ENCODE measurements at regions not wholly inside any gene's neighbourhood (a gene's known extent, or its start where the extent isn't known, plus 50 kb on each side); places are given as distances from the start of the nearest gene placed in this dataset.

DNA sequence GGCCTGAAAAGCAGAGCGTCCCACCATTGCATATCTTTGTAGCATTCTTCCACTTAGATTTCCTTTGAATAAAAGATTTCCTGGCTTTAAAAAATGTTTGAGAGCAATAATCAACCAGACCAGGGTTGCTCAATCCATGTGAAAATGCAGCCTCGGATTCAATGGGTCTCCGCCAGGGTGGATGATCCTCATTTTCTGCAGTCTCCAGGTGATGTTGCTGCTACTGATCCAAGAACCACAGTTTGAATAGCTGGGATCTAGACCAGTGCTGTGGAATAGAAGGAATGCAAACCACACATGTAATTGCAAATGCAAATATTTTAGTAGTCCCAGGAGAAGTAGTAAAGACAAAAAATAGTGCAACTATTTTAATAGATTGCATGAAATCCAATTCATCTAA, 317.6 kb downstream of the IRX1 start:
- TF ChIP-seq MYC (IDR thresholded peaks at IDR 0.05; ENCODE audit: borderline replicate concordance, low read length) (no peak), CTCF (IDR thresholded peaks at IDR 0.05) (no peak), JUN (IDR thresholded peaks at IDR 0.05) (no peak), E2F6 (IDR thresholded peaks at IDR 0.05; ENCODE audit: borderline replicate concordance, low read depth) (no peak), KDM1A (IDR thresholded peaks at IDR 0.05; ENCODE audit: low read depth) (no peak), NFE2L2 (conservative IDR thresholded peaks at IDR 0.05; ENCODE audit: low read length) (no peak), GATA3 (IDR thresholded peaks at IDR 0.05; ENCODE audit: borderline replicate concordance) (no peak), POLR2A (IDR thresholded peaks at IDR 0.05; ENCODE audit: low read length) (no peak), REST (IDR thresholded peaks at IDR 0.05) (no peak), EHF (CRISPR knock-in tag; IDR thresholded peaks at IDR 0.05) (no peak)
- TF ChIP-seq, protein P1, sequence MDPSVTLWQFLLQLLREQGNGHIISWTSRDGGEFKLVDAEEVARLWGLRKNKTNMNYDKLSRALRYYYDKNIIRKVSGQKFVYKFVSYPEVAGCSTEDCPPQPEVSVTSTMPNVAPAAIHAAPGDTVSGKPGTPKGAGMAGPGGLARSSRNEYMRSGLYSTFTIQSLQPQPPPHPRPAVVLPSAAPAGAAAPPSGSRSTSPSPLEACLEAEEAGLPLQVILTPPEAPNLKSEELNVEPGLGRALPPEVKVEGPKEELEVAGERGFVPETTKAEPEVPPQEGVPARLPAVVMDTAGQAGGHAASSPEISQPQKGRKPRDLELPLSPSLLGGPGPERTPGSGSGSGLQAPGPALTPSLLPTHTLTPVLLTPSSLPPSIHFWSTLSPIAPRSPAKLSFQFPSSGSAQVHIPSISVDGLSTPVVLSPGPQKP (IDR thresholded peaks at IDR 0.05; ENCODE audit: low read depth, low read length) = no peak
